T-helper 2 cell (primary cell): ENCODE measurements at regions not wholly inside any gene's neighbourhood (a gene's known extent, or its start where the extent isn't known, plus 50 kb on each side); places are given as distances from the start of the nearest gene placed in this dataset.
"Not testable (repeated sequence)": the region's sequence is repeated elsewhere in the genome, so short reads cannot be mapped to it uniquely, and the experiment has no call there.

Experiments used
- DNase-seq, 5 experiments: peaks; one replicate each; pipeline versions ENCODE4 v3.0.0 to v3.0.0-alpha.2; 2012 to 2022

GRCh38 chr21:9572782-9573181 lies 948.6 kb upstream of the TPTE start:
- not testable (repeated sequence) for DNase-seq

GRCh38 chr21:9573528-9573927 lies 947.9 kb upstream of the TPTE start:
- DNase-seq = not testable (repeated sequence)

GRCh38 chr21:9579275-9579674 lies 942.1 kb upstream of the TPTE start:
- DNase-seq = not testable (repeated sequence)

GRCh38 chr21:9587941-9588340 lies 933.4 kb upstream of the TPTE start:
- DNase-seq = not testable (repeated sequence)

- not testable (repeated sequence) for DNase-seq
Observed at GRCh38 chr21:9592591-9592990, 928.8 kb upstream of the TPTE start.

- not testable (repeated sequence) for DNase-seq
Observed at GRCh38 chr21:9593646-9594045, 927.7 kb upstream of the TPTE start.

GRCh38 chr21:9614011-9614410 lies 907.4 kb upstream of the TPTE start:
- DNase-seq = not testable (repeated sequence)

- not testable (repeated sequence) for DNase-seq
Observed at GRCh38 chr21:9621121-9621793, 900.1 kb upstream of the TPTE start.

GRCh38 chr21:9628051-9628450 lies 893.3 kb upstream of the TPTE start:
- DNase-seq = not testable (repeated sequence)

GRCh38 chr21:9647409-9647808 lies 874.0 kb upstream of the TPTE start:
- not testable (repeated sequence) for DNase-seq

- DNase-seq = not testable (repeated sequence)
Observed at GRCh38 chr21:9648331-9648730, 873.1 kb upstream of the TPTE start.

- DNase-seq = not testable (repeated sequence)
Observed at GRCh38 chr21:9648947-9649720, 872.2 kb upstream of the TPTE start.

GRCh38 chr21:9652819-9653218 lies 868.6 kb upstream of the TPTE start:
- not testable (repeated sequence) for DNase-seq

- DNase-seq = not testable (repeated sequence)
Observed at GRCh38 chr21:9655221-9655620, 866.2 kb upstream of the TPTE start.

GRCh38 chr21:9656455-9656854 lies 864.9 kb upstream of the TPTE start:
- DNase-seq = not testable (repeated sequence)

GRCh38 chr21:9657779-9658178 lies 863.6 kb upstream of the TPTE start:
- not testable (repeated sequence) for DNase-seq

GRCh38 chr21:9659877-9660276 lies 861.5 kb upstream of the TPTE start:
- DNase-seq = not testable (repeated sequence)

GRCh38 chr21:9663914-9664729 lies 857.3 kb upstream of the TPTE start:
- not testable (repeated sequence) for DNase-seq

GRCh38 chr21:9675811-9676210 lies 845.6 kb upstream of the TPTE start:
- DNase-seq = not testable (repeated sequence)

- not testable (repeated sequence) for DNase-seq
Observed at GRCh38 chr21:9679029-9679428, 842.4 kb upstream of the TPTE start.

- not testable (repeated sequence) for DNase-seq
Observed at GRCh38 chr21:9688945-9689344, 832.4 kb upstream of the TPTE start.

- not testable (repeated sequence) for DNase-seq
Observed at GRCh38 chr21:9690981-9691380, 830.4 kb upstream of the TPTE start.

GRCh38 chr21:9695759-9696158 lies 825.6 kb upstream of the TPTE start:
- not testable (repeated sequence) for DNase-seq
